Inferior parietal cortex (tissue), 1 donor: ENCODE measurements at regions not wholly inside any gene's neighbourhood (a gene's known extent, or its start where the extent isn't known, plus 50 kb on each side); places are given as distances from the start of the nearest gene placed in this dataset.
"Not testable (repeated sequence)": the region's sequence is repeated elsewhere in the genome, so short reads cannot be mapped to it uniquely, and the experiment has no call there.

Source experiments
- DNase-seq: peaks from one replicate; pipeline ENCODE4 v3.0.0-alpha.2; 2016; ENCODE audit errors: extremely low spot score

DNA sequence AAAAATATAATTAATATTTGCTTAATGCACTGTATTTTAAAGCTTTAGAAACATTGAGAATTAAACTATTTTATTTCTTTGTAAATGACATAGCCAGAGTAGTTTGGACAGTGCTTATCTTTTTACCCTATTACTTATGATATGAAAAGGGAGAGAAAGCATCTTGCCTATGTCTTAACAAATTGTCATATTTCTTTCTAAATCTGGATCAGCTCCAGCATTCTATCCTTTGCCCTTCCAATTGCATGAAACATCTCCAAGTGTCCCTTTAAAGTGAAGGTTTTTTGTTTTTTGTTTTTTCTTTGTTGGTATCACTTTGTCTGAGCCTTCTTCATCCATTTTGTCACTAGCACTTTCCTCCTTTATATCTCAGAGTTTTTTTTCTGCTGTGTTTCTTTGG is 511.6 kb upstream of the FAM174A start:
- DNase-seq, result no peak

DNA sequence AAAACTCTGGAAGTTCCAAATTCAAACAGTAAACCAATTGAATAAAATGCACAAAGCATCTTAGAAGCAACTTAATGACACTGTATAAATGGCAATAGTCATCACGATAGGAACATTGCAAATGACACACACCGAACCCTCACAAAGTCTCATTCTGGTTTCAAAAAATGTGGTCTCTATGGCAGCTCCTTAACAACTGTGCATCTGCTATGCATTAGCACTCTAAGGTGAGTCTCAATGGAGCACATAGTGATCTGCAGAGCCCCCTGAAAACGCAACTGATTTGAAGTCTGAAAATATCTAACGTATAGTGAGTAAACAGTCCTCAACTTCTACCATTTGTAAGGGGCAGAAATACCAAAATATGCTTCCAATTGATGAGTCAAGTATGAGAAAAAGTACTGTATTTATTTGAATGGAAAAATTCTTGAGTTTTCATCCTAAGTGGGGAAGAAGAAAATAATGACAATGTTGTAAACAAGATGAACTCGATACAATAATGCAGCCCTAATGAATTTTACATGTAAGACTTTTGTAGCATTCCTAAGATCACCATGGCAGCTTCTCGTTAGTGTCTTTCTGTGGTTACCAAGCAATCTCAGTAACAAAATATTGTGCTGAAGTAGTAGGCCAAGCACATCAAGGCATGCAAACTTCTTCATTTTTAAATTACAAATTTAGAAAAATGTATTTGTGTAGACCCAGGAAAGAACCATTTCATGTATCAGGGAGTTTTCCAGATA is 517.5 kb upstream of the FAM174A start:
- DNase-seq, result no peak

GRCh38 chr5:100013305-100013704 is 521.9 kb upstream of the FAM174A start:
- not testable (repeated sequence) for DNase-seq

GRCh38 chr5:100011160-100011559 is 524.0 kb upstream of the FAM174A start:
- DNase-seq, result not testable (repeated sequence)

DNA sequence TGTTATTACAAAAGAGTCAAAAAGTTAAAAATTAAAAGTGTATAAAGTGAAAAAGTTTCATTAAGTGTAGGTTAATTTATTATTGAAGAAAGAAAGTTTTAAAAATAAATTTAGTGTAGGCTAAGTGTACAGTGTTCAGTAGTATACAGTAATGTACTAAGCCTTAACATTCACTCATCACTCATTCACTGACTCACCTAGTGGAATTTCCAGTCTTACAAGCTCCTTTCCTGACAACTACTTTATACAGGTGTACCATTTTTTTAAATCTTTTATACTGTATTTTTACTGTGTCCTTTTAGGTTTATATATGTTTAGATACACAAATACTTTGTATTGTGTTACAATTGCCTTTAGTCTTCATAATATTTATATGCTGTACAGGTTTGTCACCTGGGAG is 530.2 kb upstream of the FAM174A start:
- DNase-seq, result no peak

GRCh38 chr5:99998319-99998718 is 536.9 kb upstream of the FAM174A start:
- DNase-seq, result no peak

DNA sequence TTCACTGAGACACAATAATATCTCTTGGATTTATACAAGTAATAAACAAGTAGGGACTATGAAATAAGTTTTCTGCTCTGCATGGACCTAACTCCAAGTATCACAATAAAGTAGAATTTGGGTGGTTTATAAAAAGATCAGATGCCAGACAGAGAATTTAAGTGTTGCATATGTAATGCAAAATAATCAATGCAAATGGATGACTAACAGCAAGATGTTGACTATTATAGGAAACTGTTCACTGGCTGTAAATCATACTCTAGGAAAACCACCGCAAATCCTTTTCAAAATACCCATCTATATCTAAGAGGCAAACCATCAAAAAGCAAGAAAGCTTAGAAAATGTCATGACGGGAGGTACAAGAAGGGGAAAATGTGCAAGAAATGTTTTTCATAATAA is 539.8 kb upstream of the FAM174A start:
- no peak for DNase-seq

DNA sequence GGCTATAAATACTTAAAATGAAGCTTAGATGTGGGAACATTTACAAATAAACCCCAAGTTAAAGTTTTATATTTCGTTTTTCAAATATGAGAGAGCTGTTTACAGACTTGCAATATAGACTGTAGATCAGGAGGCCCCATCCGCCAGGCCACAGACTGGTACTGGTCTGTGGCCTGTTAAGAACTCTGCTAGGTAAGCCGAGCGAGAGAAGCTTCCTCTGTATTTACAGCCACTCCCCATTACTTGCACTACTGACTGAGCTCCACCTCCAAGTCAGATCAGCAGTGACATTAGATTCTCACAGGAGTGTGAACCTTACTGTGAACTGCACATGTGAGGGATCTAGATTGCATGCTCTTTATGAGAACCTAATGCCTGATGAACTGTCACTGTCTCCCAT is 561.4 kb upstream of the FAM174A start:
- no peak for DNase-seq

- DNase-seq, result no peak
These were observed 579.2 kb upstream of the FAM174A start for GRCh38 chr5:99955962-99956361.

- no peak for DNase-seq
These were observed 580.2 kb upstream of the FAM174A start for GRCh38 chr5:99955006-99955405.

DNA sequence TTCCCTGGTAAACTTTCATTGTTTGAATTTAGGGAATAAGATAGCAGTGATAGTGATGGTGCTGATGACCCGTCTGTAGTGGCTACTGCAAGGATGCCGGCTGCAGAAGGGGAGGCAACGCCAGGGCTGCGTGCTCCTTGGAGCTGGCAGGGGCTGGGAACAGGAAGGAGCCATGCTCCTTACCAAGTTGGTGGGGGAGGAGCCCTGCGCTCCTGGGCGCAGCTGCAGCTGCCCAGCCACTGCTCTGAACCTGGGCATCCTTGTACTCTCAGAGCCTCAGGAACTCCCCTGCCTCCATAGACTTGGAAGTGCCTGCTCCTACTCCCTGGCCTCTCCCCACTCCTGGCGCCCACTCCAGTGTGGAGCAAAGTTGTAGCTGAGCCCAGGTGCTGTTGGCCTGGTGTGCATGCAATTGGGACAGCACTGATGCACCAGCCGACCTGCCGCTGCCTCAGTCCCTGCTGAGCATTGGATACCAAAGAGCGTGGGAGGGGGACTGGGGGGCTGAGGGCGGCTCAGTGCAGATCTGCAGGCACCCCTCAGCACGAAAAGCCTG is 585.1 kb upstream of the FAM174A start:
- DNase-seq, result no peak

GRCh38 chr5:99949361-99949760 is 585.8 kb upstream of the FAM174A start:
- DNase-seq, result no peak

DNA sequence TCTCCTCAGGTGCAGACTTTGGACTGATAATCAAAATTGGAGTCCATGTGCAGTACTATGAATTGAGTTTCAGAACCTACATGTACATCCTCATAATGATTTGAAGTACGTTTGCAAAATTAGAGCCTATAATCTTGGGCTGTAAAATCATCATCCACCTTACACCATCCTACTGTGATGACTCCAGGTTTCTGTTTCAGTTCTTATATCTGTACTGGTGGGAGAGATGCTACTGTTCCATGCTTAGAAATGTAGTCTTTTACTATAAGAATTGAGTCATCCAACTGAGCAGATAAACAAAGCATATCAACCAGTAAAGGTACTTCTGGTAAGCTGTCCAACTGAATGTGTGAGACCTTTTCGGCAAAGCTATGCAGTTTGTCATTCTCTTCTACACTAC is 586.3 kb upstream of the FAM174A start:
- no peak for DNase-seq

GRCh38 chr5:99945478-99946442 is 589.4 kb upstream of the FAM174A start:
- DNase-seq, result no peak

DNA sequence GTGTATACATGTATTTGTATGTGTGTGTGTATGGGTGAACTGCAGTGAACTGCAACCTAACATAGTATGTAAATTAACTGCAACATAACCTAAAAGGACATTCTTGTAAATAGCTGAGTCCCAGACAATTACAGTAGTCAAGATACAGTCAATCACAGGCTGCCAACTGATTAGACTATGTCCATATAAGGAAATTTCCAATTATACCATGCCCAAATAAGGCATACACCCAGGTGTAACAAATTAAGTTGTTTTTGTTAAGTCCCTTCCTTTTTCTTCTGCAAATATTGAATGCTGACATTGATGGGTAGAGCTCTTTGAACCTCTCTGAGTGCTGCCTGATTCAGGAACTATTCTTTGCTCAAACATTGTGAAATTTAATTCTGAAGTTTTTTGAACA is 594.6 kb upstream of the FAM174A start:
- DNase-seq, result no peak

DNA sequence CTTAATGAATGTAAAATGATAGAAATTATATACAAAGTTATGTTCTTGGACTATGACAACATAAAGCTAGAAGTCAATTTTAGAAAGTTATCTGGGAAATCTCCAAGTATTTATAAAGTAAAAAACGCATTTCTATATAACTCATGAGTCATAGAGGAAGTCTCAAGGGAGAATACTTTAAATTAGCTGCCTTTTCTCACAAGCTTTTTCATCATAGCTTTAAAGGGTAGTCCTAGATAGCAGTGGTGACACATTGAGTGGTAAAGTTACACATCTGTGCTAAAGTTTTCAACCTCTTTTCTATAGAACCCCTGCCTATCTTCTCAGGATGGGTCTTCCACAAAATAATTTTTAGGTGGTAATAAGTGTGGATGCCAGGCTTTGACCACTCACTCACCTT is 598.3 kb upstream of the FAM174A start:
- DNase-seq, result no peak

DNA sequence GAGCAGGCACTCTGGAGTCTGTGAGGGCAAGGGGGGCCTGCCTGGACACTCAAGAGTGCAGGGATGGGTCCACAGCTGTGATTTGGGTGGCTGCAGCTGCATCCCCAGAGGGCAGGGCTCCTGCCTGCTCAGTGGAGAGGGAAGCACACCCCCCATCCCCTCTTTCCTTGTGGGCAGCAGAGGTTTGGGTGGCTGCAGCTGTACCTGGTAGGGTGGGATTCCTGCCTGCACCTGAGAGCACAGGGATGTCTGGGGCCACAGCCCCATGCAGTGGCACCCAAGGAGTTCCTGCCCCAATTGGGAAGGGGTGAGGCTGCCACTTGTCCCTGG is 605.4 kb upstream of the FAM174A start:
- no peak for DNase-seq

DNA sequence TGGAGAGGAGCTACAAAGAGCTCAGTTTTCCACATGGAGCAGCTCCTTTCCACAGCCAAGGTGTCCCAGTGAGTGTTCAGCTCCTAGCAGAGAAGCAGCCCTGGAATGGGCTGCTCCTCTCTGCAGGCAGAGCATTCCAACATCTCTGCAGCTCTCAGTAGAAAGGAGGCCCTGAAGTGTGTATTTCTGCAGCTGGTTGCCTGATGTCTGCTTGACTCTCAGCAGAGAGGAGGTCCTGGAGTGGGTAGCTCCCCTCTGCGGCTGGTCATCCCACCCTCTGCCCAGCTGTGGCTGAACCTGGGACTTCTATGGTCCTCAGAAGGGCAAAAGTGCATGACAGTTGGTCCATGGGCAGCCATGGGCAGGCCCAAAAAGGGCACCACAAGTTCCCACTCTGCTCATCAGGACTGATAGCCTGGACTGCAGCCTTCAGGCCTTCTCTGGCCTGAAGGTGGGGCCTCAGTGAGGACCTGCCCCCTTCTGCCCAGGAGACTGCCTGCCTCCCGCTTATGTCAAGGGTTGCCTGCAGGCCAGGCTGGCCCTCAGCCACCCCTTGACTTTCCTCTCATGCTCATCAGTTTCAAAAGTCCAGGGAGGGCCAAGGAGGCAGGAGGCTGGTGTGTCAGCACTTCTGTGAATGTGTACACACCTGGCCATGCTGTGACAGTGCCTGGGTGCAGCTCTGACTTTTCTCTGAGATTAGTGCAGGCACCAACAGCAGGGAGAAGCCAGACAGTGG is 605.9 kb upstream of the FAM174A start:
- DNase-seq, result no peak

DNA sequence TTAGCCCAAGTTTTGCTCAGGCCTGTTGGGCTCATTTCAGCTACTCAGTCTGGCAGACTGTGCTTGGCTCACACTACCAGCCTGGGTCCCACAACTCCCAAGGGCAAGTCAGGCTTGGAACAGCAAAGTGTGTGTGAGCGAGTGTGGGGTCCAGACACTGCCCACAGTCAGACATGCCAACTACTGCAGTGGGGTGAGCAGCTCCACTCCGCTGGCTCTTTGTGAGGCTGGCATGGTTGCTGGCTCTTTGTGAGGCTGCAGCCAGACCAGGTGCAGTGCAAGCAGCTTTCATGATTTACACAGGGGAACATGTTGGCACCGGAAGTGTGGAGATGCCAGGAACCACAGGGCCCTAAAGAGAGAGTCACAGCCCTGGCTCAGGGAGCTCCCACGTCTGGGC is 606.7 kb upstream of the FAM174A start:
- DNase-seq, result no peak

GRCh38 chr5:99926463-99926862 is 608.7 kb upstream of the FAM174A start:
- DNase-seq, result no peak

DNA sequence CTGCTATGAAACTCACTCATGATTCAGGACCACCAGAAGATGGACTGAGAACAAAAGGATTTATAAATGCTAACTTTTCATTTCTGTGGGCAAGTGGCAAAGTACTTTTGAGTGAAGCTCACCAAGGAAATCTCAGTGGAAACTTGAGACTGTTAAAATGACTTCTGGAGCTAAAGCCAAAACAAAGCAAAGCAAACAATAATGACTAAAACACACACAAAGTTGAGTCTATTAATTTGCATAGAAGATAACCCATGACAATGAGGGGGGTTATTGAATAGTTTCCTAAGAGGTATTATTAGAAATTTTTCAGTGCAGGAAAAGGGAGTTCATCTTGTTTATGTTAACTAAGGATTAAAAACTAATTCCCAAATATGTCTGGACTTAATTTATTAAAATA is 612.8 kb upstream of the FAM174A start:
- no peak for DNase-seq

GRCh38 chr5:99911971-99912370 is 623.2 kb upstream of the FAM174A start:
- DNase-seq, result no peak
